ENCODE measurements at regions not wholly inside any gene's neighbourhood (a gene's known extent, or its start where the extent isn't known, plus 50 kb on each side); places are given as distances from the start of the nearest gene placed in this dataset.

DNA sequence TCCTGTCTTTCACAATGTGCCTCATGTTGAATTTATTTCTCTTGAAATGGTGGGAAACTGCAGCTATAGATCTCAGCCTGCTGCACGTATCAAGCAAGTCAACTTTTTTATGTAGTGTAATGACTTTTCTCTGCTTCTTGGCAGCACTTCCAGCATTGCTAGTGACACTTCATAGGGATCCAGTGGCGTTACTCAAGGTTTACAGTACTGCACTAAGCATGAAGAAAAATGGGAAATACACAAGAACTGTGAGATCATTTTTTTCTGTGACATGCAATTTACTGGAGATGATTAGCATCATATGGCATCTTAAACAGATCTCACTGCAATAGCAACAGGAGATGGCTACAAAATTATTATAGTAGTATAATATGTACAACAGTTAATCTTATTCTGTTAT lies 90.9 kb downstream of the POLR1F start:
- TF ChIP-seq, protein P1, sequence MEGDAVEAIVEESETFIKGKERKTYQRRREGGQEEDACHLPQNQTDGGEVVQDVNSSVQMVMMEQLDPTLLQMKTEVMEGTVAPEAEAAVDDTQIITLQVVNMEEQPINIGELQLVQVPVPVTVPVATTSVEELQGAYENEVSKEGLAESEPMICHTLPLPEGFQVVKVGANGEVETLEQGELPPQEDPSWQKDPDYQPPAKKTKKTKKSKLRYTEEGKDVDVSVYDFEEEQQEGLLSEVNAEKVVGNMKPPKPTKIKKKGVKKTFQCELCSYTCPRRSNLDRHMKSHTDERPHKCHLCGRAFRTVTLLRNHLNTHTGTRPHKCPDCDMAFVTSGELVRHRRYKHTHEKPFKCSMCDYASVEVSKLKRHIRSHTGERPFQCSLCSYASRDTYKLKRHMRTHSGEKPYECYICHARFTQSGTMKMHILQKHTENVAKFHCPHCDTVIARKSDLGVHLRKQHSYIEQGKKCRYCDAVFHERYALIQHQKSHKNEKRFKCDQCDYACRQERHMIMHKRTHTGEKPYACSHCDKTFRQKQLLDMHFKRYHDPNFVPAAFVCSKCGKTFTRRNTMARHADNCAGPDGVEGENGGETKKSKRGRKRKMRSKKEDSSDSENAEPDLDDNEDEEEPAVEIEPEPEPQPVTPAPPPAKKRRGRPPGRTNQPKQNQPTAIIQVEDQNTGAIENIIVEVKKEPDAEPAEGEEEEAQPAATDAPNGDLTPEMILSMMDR (IDR thresholded peaks at IDR 0.05), result no peak
- no peak for TF ChIP-seq POLR2A (IDR thresholded peaks at IDR 0.05)
- no peak for TF ChIP-seq EP300 (IDR thresholded peaks at IDR 0.05)
